Sigmoid colon (tissue), 4 donors: ENCODE measurements at regions not wholly inside any gene's neighbourhood (a gene's known extent, or its start where the extent isn't known, plus 50 kb on each side); places are given as distances from the start of the nearest gene placed in this dataset.
"Not testable (repeated sequence)": the region's sequence is repeated elsewhere in the genome, so short reads cannot be mapped to it uniquely, and the experiment has no call there.

Source experiments
- EP300 ChIP-seq, 4 donors: sonication (generic); formaldehyde crosslinking; IDR thresholded peaks; one replicate each; pipeline ENCODE4 v1.6.1; 2017; ENCODE audit warnings: antibody characterized with exemption in 4 of 4
- POLR2A ChIP-seq, 2 donors: fragments of 450-650 bp; IDR thresholded peaks; one replicate each; pipeline ENCODE4 v1.6.1; 2016; ENCODE audit warnings: antibody characterized with exemption in 2 of 2, mild to moderate bottlenecking in 2 of 2, moderate library complexity in 2 of 2
- POLR2AphosphoS5 ChIP-seq, 4 donors: sonication (generic); formaldehyde crosslinking; IDR thresholded peaks; one replicate each; pipeline ENCODE4 v1.6.1; 2017; ENCODE audit warnings: antibody characterized with exemption in 4 of 4
- TF ChIP-seq, protein P1 (sequence below), 4 experiments: fragments of 450-650 bp in 3 of 4; fragments of 200-600 bp in 1 of 4; IDR thresholded peaks; one replicate each; pipeline ENCODE4 v1.5.1; 2016 to 2019; ENCODE audit warnings: antibody characterized with exemption in 4 of 4, mild to moderate bottlenecking in 3 of 4, moderate library complexity in 2 of 4

DNA sequence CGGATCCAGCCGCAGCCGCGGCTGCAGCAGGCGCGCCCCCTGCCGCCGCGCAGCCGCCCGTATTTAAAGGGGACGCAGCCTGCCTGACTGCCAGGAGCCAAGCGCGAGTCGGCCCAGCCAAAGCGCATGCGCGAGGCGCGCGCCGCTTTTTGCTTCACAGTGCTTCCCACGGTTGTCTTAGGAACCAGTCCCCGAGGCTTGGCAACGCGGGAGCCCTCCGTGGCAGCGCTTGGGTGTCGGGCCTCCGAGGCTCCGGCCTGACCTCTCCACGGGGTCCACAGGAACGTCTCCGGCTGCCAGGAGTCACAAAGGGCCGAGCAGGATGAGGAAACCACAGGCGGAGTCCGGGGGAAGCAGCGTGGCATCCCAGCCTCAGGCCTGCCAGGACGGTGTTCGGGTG is 689.3 kb downstream of the KCNJ18 start:
- TF ChIP-seq POLR2A, EP300, POLR2AphosphoS5 (IDR thresholded peaks at IDR 0.05): not testable (repeated sequence)
- TF ChIP-seq, protein P1, sequence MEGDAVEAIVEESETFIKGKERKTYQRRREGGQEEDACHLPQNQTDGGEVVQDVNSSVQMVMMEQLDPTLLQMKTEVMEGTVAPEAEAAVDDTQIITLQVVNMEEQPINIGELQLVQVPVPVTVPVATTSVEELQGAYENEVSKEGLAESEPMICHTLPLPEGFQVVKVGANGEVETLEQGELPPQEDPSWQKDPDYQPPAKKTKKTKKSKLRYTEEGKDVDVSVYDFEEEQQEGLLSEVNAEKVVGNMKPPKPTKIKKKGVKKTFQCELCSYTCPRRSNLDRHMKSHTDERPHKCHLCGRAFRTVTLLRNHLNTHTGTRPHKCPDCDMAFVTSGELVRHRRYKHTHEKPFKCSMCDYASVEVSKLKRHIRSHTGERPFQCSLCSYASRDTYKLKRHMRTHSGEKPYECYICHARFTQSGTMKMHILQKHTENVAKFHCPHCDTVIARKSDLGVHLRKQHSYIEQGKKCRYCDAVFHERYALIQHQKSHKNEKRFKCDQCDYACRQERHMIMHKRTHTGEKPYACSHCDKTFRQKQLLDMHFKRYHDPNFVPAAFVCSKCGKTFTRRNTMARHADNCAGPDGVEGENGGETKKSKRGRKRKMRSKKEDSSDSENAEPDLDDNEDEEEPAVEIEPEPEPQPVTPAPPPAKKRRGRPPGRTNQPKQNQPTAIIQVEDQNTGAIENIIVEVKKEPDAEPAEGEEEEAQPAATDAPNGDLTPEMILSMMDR (IDR thresholded peaks at IDR 0.05) = not testable (repeated sequence)
